ENCODE measurements at regions not wholly inside any gene's neighbourhood (a gene's known extent, or its start where the extent isn't known, plus 50 kb on each side); places are given as distances from the start of the nearest gene placed in this dataset.

DNA sequence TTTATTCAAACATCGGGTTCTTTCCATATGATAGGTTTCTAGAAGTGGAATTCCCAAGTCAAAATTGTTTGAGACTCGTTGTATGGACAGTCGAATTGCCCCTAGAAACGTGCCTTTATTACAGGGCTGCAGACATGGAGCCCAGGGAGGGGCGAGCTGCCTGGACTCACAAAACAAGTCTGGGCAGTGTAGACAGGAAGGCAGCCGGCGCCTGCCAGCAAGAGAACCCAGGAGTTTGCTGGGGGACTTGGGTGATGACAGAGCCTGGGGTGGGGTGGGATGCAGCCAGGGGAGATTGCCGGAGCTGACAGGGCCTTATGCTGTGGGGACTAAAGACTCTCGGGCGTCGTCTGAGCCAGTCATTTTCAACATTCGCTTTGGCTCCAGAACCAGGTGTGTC, 107.4 kb upstream of the MSX1 start:
- TF ChIP-seq, protein P1, sequence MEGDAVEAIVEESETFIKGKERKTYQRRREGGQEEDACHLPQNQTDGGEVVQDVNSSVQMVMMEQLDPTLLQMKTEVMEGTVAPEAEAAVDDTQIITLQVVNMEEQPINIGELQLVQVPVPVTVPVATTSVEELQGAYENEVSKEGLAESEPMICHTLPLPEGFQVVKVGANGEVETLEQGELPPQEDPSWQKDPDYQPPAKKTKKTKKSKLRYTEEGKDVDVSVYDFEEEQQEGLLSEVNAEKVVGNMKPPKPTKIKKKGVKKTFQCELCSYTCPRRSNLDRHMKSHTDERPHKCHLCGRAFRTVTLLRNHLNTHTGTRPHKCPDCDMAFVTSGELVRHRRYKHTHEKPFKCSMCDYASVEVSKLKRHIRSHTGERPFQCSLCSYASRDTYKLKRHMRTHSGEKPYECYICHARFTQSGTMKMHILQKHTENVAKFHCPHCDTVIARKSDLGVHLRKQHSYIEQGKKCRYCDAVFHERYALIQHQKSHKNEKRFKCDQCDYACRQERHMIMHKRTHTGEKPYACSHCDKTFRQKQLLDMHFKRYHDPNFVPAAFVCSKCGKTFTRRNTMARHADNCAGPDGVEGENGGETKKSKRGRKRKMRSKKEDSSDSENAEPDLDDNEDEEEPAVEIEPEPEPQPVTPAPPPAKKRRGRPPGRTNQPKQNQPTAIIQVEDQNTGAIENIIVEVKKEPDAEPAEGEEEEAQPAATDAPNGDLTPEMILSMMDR (IDR thresholded peaks at IDR 0.05), result no peak
- no peak for TF ChIP-seq POLR2A (IDR thresholded peaks at IDR 0.05)
- TF ChIP-seq EP300 (IDR thresholded peaks at IDR 0.05), result no peak

Data from ovary (tissue), 3 donors.